Activated CD4-positive, alpha-beta memory T cell treated with anti-CD3 and anti-CD28 coated beads for 36 hours (primary cell): ENCODE measurements at regions not wholly inside any gene's neighbourhood (a gene's known extent, or its start where the extent isn't known, plus 50 kb on each side); places are given as distances from the start of the nearest gene placed in this dataset.

ENCODE experiments used
- CTCF ChIA-PET: fragments of 350-600 bp; sonication (Branson Sonifier 250); formaldehyde crosslinking; loops from one replicate; lab custom pipeline; 2021; ENCODE audit warnings: antibody characterized with exemption, inconsistent platforms; lab: Charles Lee
- POLR2A ChIA-PET: fragments of 350-600 bp; sonication (Branson Sonifier 250); formaldehyde crosslinking; loops from one replicate; lab custom pipeline; 2021; ENCODE audit warnings: antibody characterized with exemption; lab: Charles Lee
- DNase-seq: peaks from one replicate; pipeline ENCODE4 v3.0.0-alpha.2; 2020
- H3K27ac Mint-ChIP-seq: one replicate; pipeline ENCODE4 v1.8.0; 2021; ENCODE audit warnings: mixed read lengths
- H3K27me3 Mint-ChIP-seq: one replicate; pipeline ENCODE4 v1.8.0; 2021; ENCODE audit warnings: mixed read lengths
- H3K36me3 Mint-ChIP-seq: one replicate; pipeline ENCODE4 v1.8.0; 2021; ENCODE audit warnings: mixed read lengths
- H3K4me1 Mint-ChIP-seq: one replicate; pipeline ENCODE4 v1.8.0; 2021; ENCODE audit warnings: low read depth, mixed read lengths
- H3K4me3 Mint-ChIP-seq: one replicate; pipeline ENCODE4 v1.8.0; 2021; ENCODE audit warnings: mild to moderate bottlenecking, mixed read lengths
- H3K9me3 Mint-ChIP-seq: one replicate; pipeline ENCODE4 v1.8.0; 2021; ENCODE audit warnings: mixed read lengths
- intact Hi-C: fragments of 100-400 bp; cut with micrococcal nuclease; formaldehyde crosslinking; loops from one replicate; pipeline ENCODE4 v1.15.1; 2023

GRCh38 chr4:134001057-134001456 is 200.5 kb downstream of the PABPC4L start:
- intact Hi-C loops, result no loop called here
- DNase-seq, result no peak
- H3K36me3 Mint-ChIP-seq, result no peaks in the 10 kb centered on the region
- no peak overlapping the region for H3K27ac Mint-ChIP-seq
- H3K27me3 Mint-ChIP-seq, result no peaks in the 10 kb centered on the region
- H3K4me1 Mint-ChIP-seq, result no peaks in the 10 kb centered on the region
- no peak overlapping the region for H3K4me3 Mint-ChIP-seq
- ChIA-PET POLR2A (no interaction called here), CTCF (no interaction called here)
- no peaks in the 10 kb centered on the region for H3K9me3 Mint-ChIP-seq

- no peaks in the 10 kb centered on the region for H3K4me1 Mint-ChIP-seq
- no peak overlapping the region for H3K27ac Mint-ChIP-seq
- H3K4me3 Mint-ChIP-seq, result no peak overlapping the region
- no peaks in the 10 kb centered on the region for H3K36me3 Mint-ChIP-seq
- CTCF ChIA-PET, result no interaction called here
- no peak for DNase-seq
- intact Hi-C loops, result no loop called here
- POLR2A ChIA-PET, result no interaction called here
- no peaks in the 10 kb centered on the region for H3K27me3 Mint-ChIP-seq
- peaks cover 9% of the 10 kb centered on the region for H3K9me3 Mint-ChIP-seq
Observed at GRCh38 chr4:133997436-133997835, 204.2 kb downstream of the PABPC4L start.

GRCh38 chr4:133996431-133997121 is 205.0 kb downstream of the PABPC4L start:
- peaks cover 14% of the 10 kb centered on the region for H3K9me3 Mint-ChIP-seq
- no peaks in the 10 kb centered on the region for H3K27me3 Mint-ChIP-seq
- no peak overlapping the region for H3K27ac Mint-ChIP-seq
- POLR2A ChIA-PET, result no interaction called here
- H3K4me1 Mint-ChIP-seq, result no peaks in the 10 kb centered on the region
- CTCF ChIA-PET, result no interaction called here
- intact Hi-C loops, result no loop called here
- no peak overlapping the region for H3K4me3 Mint-ChIP-seq
- no peak for DNase-seq
- H3K36me3 Mint-ChIP-seq, result no peaks in the 10 kb centered on the region

DNA sequence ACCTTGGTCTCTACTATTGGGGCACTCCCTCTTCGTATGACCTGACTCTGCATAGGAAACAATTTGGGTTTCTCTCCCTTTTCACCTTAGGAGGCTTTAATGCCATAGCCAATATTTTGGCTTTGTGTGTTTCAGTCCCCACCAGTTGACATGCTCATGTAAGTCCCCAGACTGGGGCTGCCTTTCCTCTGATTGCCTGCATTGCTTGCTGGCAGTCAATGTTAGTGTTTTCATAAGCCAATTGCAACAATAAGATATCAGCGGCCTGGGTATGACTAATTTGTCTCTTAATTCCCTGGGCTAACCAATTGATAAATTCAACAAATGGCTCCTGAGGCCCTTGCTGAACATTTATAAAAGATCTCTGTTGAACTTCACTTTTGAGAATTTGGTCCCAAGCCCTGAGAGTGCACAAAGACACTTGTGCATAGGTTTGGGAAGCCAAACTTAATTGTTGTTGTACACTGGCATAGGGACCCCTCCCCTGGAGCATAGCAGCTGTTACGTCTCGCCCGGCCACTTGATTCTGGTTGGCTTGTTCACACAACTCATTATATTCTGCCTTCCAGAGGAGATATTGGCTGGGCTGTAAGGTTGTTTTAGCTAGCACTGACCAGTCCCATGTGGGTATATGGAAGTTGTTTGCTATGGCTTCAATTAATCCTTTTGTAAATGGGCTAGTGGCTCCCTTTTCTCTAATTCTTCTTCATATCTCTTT is 206.2 kb downstream of the PABPC4L start:
- peaks cover 25% of the 10 kb centered on the region for H3K9me3 Mint-ChIP-seq
- POLR2A ChIA-PET, result no interaction called here
- H3K4me3 Mint-ChIP-seq, result no peak overlapping the region
- no peaks in the 10 kb centered on the region for H3K36me3 Mint-ChIP-seq
- no peaks in the 10 kb centered on the region for H3K4me1 Mint-ChIP-seq
- intact Hi-C loops, result no loop called here
- no peak for DNase-seq
- H3K27ac Mint-ChIP-seq, result no peak overlapping the region
- CTCF ChIA-PET, result no interaction called here
- no peaks in the 10 kb centered on the region for H3K27me3 Mint-ChIP-seq

DNA sequence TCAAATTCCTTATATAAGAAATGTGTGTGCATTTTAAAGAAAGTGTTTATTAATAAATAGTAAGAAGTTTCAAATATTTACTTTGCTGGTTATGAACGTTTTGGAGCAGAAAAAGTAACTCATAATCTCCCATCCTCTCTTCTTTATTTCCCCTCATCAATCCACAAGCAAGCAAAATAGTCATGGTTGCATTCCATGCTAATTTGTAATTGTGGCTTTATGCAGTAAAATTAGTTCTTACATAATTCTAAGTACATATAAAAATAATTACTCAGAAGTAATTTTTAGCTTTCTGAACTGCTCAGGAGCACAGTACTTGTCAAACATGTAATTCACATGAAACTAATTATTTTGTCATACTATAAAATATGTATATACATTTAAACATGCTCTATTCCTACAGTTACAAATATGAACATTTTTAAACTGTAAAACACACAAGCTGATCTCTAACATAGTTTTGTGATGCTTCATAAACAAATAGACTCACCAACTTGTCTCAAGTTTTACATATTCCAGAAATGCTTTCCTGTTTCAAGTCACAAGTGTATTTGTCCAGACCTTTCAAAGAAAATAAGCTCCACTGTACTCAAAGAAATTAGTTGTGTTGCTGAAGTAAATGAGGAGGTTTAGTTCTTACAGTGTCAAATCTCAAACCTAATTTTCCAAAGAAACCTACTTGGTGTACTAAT is 218.9 kb downstream of the PABPC4L start:
- intact Hi-C loops, result no loop called here
- Mint-ChIP-seq H3K9me3 (peaks cover 3% of the 10 kb centered on the region), H3K4me3 (no peak overlapping the region), H3K27me3 (no peaks in the 10 kb centered on the region), H3K27ac (no peak overlapping the region), H3K4me1 (no peaks in the 10 kb centered on the region), H3K36me3 (no peaks in the 10 kb centered on the region)
- ChIA-PET CTCF (no interaction called here), POLR2A (no interaction called here)
- DNase-seq, result no peak

DNA sequence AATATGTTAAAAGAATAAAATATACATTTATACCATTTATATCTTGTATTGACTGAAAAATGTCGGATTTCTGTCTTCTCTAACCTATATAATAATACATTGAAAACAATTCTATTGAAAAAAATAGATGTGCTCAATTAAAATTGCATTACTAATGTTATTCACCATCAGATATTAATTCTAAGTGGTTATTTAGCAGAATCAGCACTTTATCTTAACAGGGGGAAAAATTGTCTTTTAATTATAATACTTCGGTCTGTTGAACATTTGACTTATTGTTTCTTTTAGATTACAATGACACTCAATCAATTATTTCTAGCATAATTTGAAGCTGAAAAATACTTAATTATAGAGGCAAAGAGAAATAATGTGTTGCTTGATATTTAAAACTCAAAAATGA is 220.3 kb downstream of the PABPC4L start:
- Mint-ChIP-seq H3K27ac (no peak overlapping the region), H3K36me3 (no peaks in the 10 kb centered on the region), H3K9me3 (peaks cover 2% of the 10 kb centered on the region), H3K27me3 (no peaks in the 10 kb centered on the region), H3K4me3 (no peak overlapping the region), H3K4me1 (no peaks in the 10 kb centered on the region)
- ChIA-PET CTCF (no interaction called here), POLR2A (no interaction called here)
- DNase-seq, result no peak
- intact Hi-C loops, result no loop called here

- no peaks in the 10 kb centered on the region for H3K36me3 Mint-ChIP-seq
- peaks cover 21% of the 10 kb centered on the region for H3K9me3 Mint-ChIP-seq
- H3K4me3 Mint-ChIP-seq, result no peak overlapping the region
- CTCF ChIA-PET, result no interaction called here
- POLR2A ChIA-PET, result no interaction called here
- no peak overlapping the region for H3K27ac Mint-ChIP-seq
- DNase-seq, result no peak
- H3K27me3 Mint-ChIP-seq, result no peaks in the 10 kb centered on the region
- intact Hi-C loops, result no loop called here
- H3K4me1 Mint-ChIP-seq, result no peaks in the 10 kb centered on the region
Observed at GRCh38 chr4:133972586-133972985, 229.0 kb downstream of the PABPC4L start.

DNA sequence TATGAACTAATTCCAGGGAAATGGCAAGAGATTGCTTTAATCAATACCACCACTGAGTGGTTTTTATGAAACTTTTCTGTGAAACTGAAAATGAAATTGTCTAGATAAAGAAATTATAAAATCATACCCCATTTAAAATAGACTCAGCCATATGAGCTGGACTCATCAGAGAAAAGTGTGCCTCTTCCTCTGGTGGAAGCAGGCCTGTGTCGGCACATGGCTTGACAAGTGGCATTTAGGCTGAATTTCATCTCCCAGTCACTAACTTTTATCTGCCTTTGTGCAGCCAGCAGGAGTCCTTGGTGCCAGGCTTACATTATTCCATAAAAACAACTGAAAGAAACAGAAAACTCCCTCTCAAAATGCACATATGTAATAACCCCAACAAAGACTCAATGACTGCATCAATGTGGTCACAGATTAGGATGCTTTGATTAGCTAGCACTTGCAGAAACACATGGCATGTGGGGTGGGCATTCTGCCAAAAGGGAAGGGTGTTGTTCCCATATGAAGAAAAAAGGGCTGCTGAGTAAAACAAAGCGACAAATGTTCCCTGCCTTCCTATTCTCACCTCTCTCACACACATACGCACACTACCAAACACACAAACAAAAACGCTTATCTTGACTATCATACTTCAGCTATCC is 232.3 kb downstream of the PABPC4L start:
- H3K27ac Mint-ChIP-seq, result no peak overlapping the region
- H3K27me3 Mint-ChIP-seq, result no peaks in the 10 kb centered on the region
- H3K9me3 Mint-ChIP-seq, result peaks cover 44% of the 10 kb centered on the region
- H3K36me3 Mint-ChIP-seq, result no peaks in the 10 kb centered on the region
- H3K4me1 Mint-ChIP-seq, result no peaks in the 10 kb centered on the region
- ChIA-PET POLR2A (no interaction called here), CTCF (no interaction called here)
- no peak overlapping the region for H3K4me3 Mint-ChIP-seq
- DNase-seq, result no peak
- intact Hi-C loops, result no loop called here

GRCh38 chr4:133968174-133968573 is 233.4 kb downstream of the PABPC4L start:
- CTCF ChIA-PET, result no interaction called here

GRCh38 chr4:133960975-133961374 is 240.6 kb downstream of the PABPC4L start:
- CTCF ChIA-PET, result no interaction called here
- Mint-ChIP-seq H3K27me3 (no peaks in the 10 kb centered on the region), H3K4me3 (no peak overlapping the region), H3K27ac (no peak overlapping the region), H3K4me1 (no peaks in the 10 kb centered on the region), H3K9me3 (peaks cover 35% of the 10 kb centered on the region), H3K36me3 (no peaks in the 10 kb centered on the region)
- POLR2A ChIA-PET, result no interaction called here
- DNase-seq, result no peak
- intact Hi-C loops, result no loop called here

More at GRCh38 chr4:133968174-133968573, 233.4 kb downstream of the PABPC4L start:
- Mint-ChIP-seq H3K27ac (no peak overlapping the region), H3K36me3 (no peaks in the 10 kb centered on the region), H3K4me3 (no peak overlapping the region), H3K4me1 (no peaks in the 10 kb centered on the region), H3K9me3 (peaks cover 47% of the 10 kb centered on the region), H3K27me3 (no peaks in the 10 kb centered on the region)
- intact Hi-C loops, result no loop called here
- DNase-seq, result no peak
- POLR2A ChIA-PET, result no interaction called here

GRCh38 chr4:133943081-133943480 is 258.5 kb downstream of the PABPC4L start:
- ChIA-PET POLR2A (no interaction called here), CTCF (no interaction called here)
- intact Hi-C loops, result no loop called here
- DNase-seq, result no peak
- Mint-ChIP-seq H3K27ac (no peak overlapping the region), H3K4me1 (no peaks in the 10 kb centered on the region), H3K9me3 (peaks cover 16% of the 10 kb centered on the region), H3K36me3 (no peaks in the 10 kb centered on the region), H3K4me3 (no peak overlapping the region), H3K27me3 (no peaks in the 10 kb centered on the region)

DNA sequence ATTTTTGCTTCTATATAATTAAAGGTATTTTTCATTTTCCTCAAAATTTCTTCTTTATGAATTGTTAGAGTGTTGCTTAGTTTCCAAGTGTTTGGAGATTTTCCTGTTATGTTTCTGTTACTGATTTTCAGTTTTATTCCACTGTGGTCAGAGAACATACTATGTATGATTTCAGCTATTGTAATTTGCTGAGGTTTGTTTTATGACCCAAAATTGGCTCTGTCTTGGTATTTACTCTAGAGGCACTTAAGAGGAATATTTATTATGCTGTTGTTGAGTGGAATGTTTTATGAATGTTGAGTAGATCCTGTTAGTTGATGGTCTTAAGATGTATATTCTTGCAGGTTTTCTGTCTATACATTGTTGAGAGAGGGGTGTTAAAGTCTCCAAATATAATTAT is 263.5 kb downstream of the PABPC4L start:
- no peak for DNase-seq
- no peaks in the 10 kb centered on the region for H3K4me1 Mint-ChIP-seq
- CTCF ChIA-PET, result no interaction called here
- POLR2A ChIA-PET, result no interaction called here
- no peaks in the 10 kb centered on the region for H3K36me3 Mint-ChIP-seq
- H3K9me3 Mint-ChIP-seq, result peaks cover 11% of the 10 kb centered on the region
- intact Hi-C loops, result no loop called here
- no peaks in the 10 kb centered on the region for H3K27me3 Mint-ChIP-seq
- no peak overlapping the region for H3K27ac Mint-ChIP-seq
- no peak overlapping the region for H3K4me3 Mint-ChIP-seq
